ENCODE measurements at regions not wholly inside any gene's neighbourhood (a gene's known extent, or its start where the extent isn't known, plus 50 kb on each side); places are given as distances from the start of the nearest gene placed in this dataset.
"Not testable (repeated sequence)": the region's sequence is repeated elsewhere in the genome, so short reads cannot be mapped to it uniquely, and the experiment has no call there.

GRCh38 chr7:124188576-124188975, 155.7 kb upstream of the TMEM229A start:
- Mint-ChIP-seq H3K27me3 (no peaks in the 10 kb centered on the region), H3K36me3 (ENCODE audit: low read depth) (no peaks in the 10 kb centered on the region), H3K9me3 (peaks cover 2% of the 10 kb centered on the region), H3K27ac (no peak overlapping the region), H3K4me1 (no peaks in the 10 kb centered on the region), H3K4me3 (no peak overlapping the region)
- CTCF ChIA-PET, result no interaction called here
- POLR2A ChIA-PET, result no interaction called here
- no peak for DNase-seq

GRCh38 chr7:124187962-124188361, 155.1 kb upstream of the TMEM229A start:
- H3K4me1 Mint-ChIP-seq, result no peaks in the 10 kb centered on the region
- DNase-seq, result no peak
- no peaks in the 10 kb centered on the region for H3K36me3 Mint-ChIP-seq (ENCODE audit: low read depth)

GRCh38 chr7:124183649-124184048, 150.8 kb upstream of the TMEM229A start:
- H3K27ac Mint-ChIP-seq, result no peak overlapping the region
- H3K27me3 Mint-ChIP-seq, result no peaks in the 10 kb centered on the region
- POLR2A ChIA-PET, result no interaction called here

More at GRCh38 chr7:124187962-124188361, 155.1 kb upstream of the TMEM229A start:
- POLR2A ChIA-PET, result no interaction called here
- no peak overlapping the region for H3K4me3 Mint-ChIP-seq
- peaks cover 2% of the 10 kb centered on the region for H3K9me3 Mint-ChIP-seq
- H3K27ac Mint-ChIP-seq, result no peak overlapping the region
- CTCF ChIA-PET, result no interaction called here
- no peaks in the 10 kb centered on the region for H3K27me3 Mint-ChIP-seq

GRCh38 chr7:124179641-124180040, 146.8 kb upstream of the TMEM229A start:
- ChIA-PET POLR2A (no interaction called here), CTCF (no interaction called here)
- Mint-ChIP-seq H3K27me3 (no peaks in the 10 kb centered on the region), H3K36me3 (ENCODE audit: low read depth) (no peaks in the 10 kb centered on the region), H3K4me3 (no peak overlapping the region), H3K27ac (no peak overlapping the region), H3K9me3 (peaks cover 2% of the 10 kb centered on the region), H3K4me1 (no peaks in the 10 kb centered on the region)
- no peak for DNase-seq

More at GRCh38 chr7:124183649-124184048, 150.8 kb upstream of the TMEM229A start:
- no peak overlapping the region for H3K4me3 Mint-ChIP-seq
- peaks cover 2% of the 10 kb centered on the region for H3K9me3 Mint-ChIP-seq
- H3K4me1 Mint-ChIP-seq, result no peaks in the 10 kb centered on the region
- no peak for DNase-seq
- CTCF ChIA-PET, result no interaction called here
- H3K36me3 Mint-ChIP-seq (ENCODE audit: low read depth), result no peaks in the 10 kb centered on the region

GRCh38 chr7:124177891-124178290, 145.0 kb upstream of the TMEM229A start:
- CTCF ChIA-PET, result no interaction called here
- Mint-ChIP-seq H3K4me3 (no peak overlapping the region), H3K4me1 (no peaks in the 10 kb centered on the region), H3K36me3 (ENCODE audit: low read depth) (no peaks in the 10 kb centered on the region), H3K9me3 (peaks cover 5% of the 10 kb centered on the region), H3K27ac (no peak overlapping the region), H3K27me3 (no peaks in the 10 kb centered on the region)
- no peak for DNase-seq
- POLR2A ChIA-PET, result no interaction called here

- H3K4me3 Mint-ChIP-seq, result not testable (repeated sequence)
Measured at GRCh38 chr7:124171812-124172211, 138.9 kb upstream of the TMEM229A start.

GRCh38 chr7:124171068-124171467, 138.2 kb upstream of the TMEM229A start:
- no peaks in the 10 kb centered on the region for H3K27me3 Mint-ChIP-seq
- ChIA-PET CTCF (no interaction called here), POLR2A (no interaction called here)
- no peak for DNase-seq
- H3K4me1 Mint-ChIP-seq, result no peaks in the 10 kb centered on the region
- peaks cover 6% of the 10 kb centered on the region for H3K9me3 Mint-ChIP-seq
- H3K4me3 Mint-ChIP-seq, result no peak overlapping the region
- no peaks in the 10 kb centered on the region for H3K36me3 Mint-ChIP-seq (ENCODE audit: low read depth)
- H3K27ac Mint-ChIP-seq, result no peak overlapping the region

More at GRCh38 chr7:124171812-124172211, 138.9 kb upstream of the TMEM229A start:
- H3K36me3 Mint-ChIP-seq (ENCODE audit: low read depth); H3K9me3 Mint-ChIP-seq; H3K27me3 Mint-ChIP-seq; H3K4me1 Mint-ChIP-seq; POLR2A ChIA-PET; CTCF ChIA-PET; H3K27ac Mint-ChIP-seq; DNase-seq: not testable (repeated sequence)

GRCh38 chr7:124168616-124169015, 135.7 kb upstream of the TMEM229A start:
- CTCF ChIA-PET, result interaction anchor here (1.2 kb wide), 1 partner anchor 23 kb away, joined by 3 read pairs; no protein-coding TSS in a partner anchor
- POLR2A ChIA-PET, result no interaction called here
- peaks cover 6% of the 10 kb centered on the region for H3K9me3 Mint-ChIP-seq
- H3K4me1 Mint-ChIP-seq, result no peaks in the 10 kb centered on the region
- DNase-seq, result no peak
- no peak overlapping the region for H3K4me3 Mint-ChIP-seq
- no peaks in the 10 kb centered on the region for H3K27me3 Mint-ChIP-seq
- no peak overlapping the region for H3K27ac Mint-ChIP-seq
- no peaks in the 10 kb centered on the region for H3K36me3 Mint-ChIP-seq (ENCODE audit: low read depth)

GRCh38 chr7:124162667-124163066, 129.8 kb upstream of the TMEM229A start:
- H3K4me3 Mint-ChIP-seq, result no peak overlapping the region
- no peaks in the 10 kb centered on the region for H3K9me3 Mint-ChIP-seq
- DNase-seq, result no peak
- H3K27ac Mint-ChIP-seq, result no peak overlapping the region
- H3K27me3 Mint-ChIP-seq, result no peaks in the 10 kb centered on the region
- ChIA-PET CTCF (no interaction called here), POLR2A (no interaction called here)
- H3K4me1 Mint-ChIP-seq, result no peaks in the 10 kb centered on the region
- no peaks in the 10 kb centered on the region for H3K36me3 Mint-ChIP-seq (ENCODE audit: low read depth)

GRCh38 chr7:124155432-124156022, 122.7 kb upstream of the TMEM229A start:
- POLR2A ChIA-PET, result no interaction called here
- H3K36me3 Mint-ChIP-seq (ENCODE audit: low read depth), result no peaks in the 10 kb centered on the region
- no peaks in the 10 kb centered on the region for H3K9me3 Mint-ChIP-seq
- H3K27me3 Mint-ChIP-seq, result no peaks in the 10 kb centered on the region
- CTCF ChIA-PET, result no interaction called here
- H3K27ac Mint-ChIP-seq, result no peak overlapping the region
- no peak for DNase-seq
- H3K4me3 Mint-ChIP-seq, result no peak overlapping the region
- no peaks in the 10 kb centered on the region for H3K4me1 Mint-ChIP-seq

- no peaks in the 10 kb centered on the region for H3K36me3 Mint-ChIP-seq (ENCODE audit: low read depth)
- POLR2A ChIA-PET, result no interaction called here
- H3K4me1 Mint-ChIP-seq, result no peaks in the 10 kb centered on the region
- CTCF ChIA-PET, result no interaction called here
- no peak overlapping the region for H3K27ac Mint-ChIP-seq
- H3K4me3 Mint-ChIP-seq, result no peak overlapping the region
- DNase-seq, result no peak
- H3K27me3 Mint-ChIP-seq, result no peaks in the 10 kb centered on the region
- no peaks in the 10 kb centered on the region for H3K9me3 Mint-ChIP-seq
Measured at GRCh38 chr7:124152859-124153692, 120.2 kb upstream of the TMEM229A start.

GRCh38 chr7:124137664-124138063, 104.8 kb upstream of the TMEM229A start:
- Mint-ChIP-seq H3K4me3 (no peak overlapping the region), H3K27me3 (no peaks in the 10 kb centered on the region), H3K9me3 (peaks cover 3% of the 10 kb centered on the region), H3K4me1 (no peaks in the 10 kb centered on the region), H3K36me3 (ENCODE audit: low read depth) (no peaks in the 10 kb centered on the region), H3K27ac (no peak overlapping the region)
- no peak for DNase-seq
- POLR2A ChIA-PET, result no interaction called here
- CTCF ChIA-PET, result no interaction called here

GRCh38 chr7:124124201-124124600, 91.3 kb upstream of the TMEM229A start:
- CTCF ChIA-PET, result no interaction called here
- Mint-ChIP-seq H3K36me3 (ENCODE audit: low read depth) (no peaks in the 10 kb centered on the region), H3K4me3 (no peak overlapping the region), H3K27ac (no peak overlapping the region), H3K4me1 (no peaks in the 10 kb centered on the region), H3K27me3 (no peaks in the 10 kb centered on the region), H3K9me3 (no peaks in the 10 kb centered on the region)
- no peak for DNase-seq
- POLR2A ChIA-PET, result no interaction called here

- ChIA-PET POLR2A (no interaction called here), CTCF (no interaction called here)
- H3K4me3 Mint-ChIP-seq, result no peak overlapping the region
- H3K36me3 Mint-ChIP-seq (ENCODE audit: low read depth), result no peaks in the 10 kb centered on the region
- no peaks in the 10 kb centered on the region for H3K27me3 Mint-ChIP-seq
- H3K9me3 Mint-ChIP-seq, result no peaks in the 10 kb centered on the region
- no peak for DNase-seq
- no peaks in the 10 kb centered on the region for H3K4me1 Mint-ChIP-seq
- no peak overlapping the region for H3K27ac Mint-ChIP-seq
Measured at GRCh38 chr7:124120911-124121310, 88.0 kb upstream of the TMEM229A start.

All from activated CD4-positive, alpha-beta T cell treated with anti-CD3 and anti-CD28 coated beads, Interleukin-2, amount 10 ng/mL, durations not matched to agents 7 days and 5 days (primary cell).